ENCODE measurements at regions not wholly inside any gene's neighbourhood (a gene's known extent, or its start where the extent isn't known, plus 50 kb on each side); places are given as distances from the start of the nearest gene placed in this dataset.

DNA sequence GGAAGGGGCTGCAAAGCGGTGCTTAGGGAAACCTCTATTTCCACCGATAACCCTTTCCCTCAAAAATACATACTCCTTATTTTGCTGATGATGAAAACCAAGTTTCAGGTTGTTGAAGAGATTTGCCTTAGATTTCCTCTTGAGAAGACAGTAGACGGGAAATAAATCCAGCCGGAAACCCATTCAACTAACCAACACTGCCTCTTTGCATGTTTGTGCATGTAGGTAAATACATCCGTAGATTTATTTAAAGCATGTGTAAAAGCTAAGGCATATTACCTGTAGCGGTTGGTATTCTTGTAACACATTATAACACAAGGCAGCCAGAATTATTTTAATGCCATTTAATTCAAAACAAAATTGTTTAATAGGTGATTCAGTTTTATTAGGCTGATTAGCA lies 136.3 kb upstream of the SLC22A23 start:
- Histone ChIP-seq H3K27ac (ENCODE audit: low read depth, low read length, severe bottlenecking) (no peak overlapping the region), H3K36me3 (ENCODE audit: control insufficient read depth, insufficient read depth, low read length) (no peaks in the 10 kb centered on the region), H3K4me1 (ENCODE audit: control insufficient read depth, insufficient read depth, low read length, poor library complexity, severe bottlenecking) (no peaks in the 10 kb centered on the region), H3K9me3 (ENCODE audit: control insufficient read depth, low read length) (no peaks in the 10 kb centered on the region), H3K4me3 (ENCODE audit: extremely low read depth, insufficient read depth, low read length, poor library complexity, severe bottlenecking) (no peak overlapping the region)
- WGBS, 2 experiments (ENCODE audit: insufficient coverage in 2 of 2): 100% methylated on average over 2 of the region's 6 CpGs; no CpG with 5 or more reads in 1 of the 2 experiments

DNA sequence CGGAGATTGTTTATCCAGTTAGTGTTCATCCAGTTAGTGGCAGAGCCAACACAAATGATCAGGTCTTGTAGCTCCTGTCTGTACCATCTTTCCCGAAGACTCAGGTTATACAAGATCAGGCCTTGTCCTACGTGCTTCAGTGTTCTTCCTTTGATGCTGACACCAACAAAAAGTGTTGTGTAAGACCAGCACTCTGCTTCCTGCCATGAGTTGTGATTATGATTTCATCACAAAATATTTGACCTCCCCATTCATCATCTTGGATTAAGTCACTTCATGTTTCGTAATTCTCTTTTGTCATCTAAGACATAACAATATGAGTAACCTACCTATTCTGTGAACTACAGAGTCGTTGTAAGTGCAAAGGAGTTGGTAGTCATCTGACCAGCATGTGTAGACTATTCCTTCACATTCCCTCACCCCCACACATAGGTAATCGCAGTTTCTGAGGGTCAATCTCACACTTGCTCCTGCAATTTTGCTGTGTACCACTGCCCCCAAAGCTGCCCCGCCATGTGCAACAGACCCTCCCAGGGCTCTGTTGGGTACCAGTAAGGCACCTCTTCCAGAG lies 135.6 kb upstream of the SLC22A23 start:
- no peak overlapping the region for H3K4me3 ChIP-seq (ENCODE audit: extremely low read depth, insufficient read depth, low read length, poor library complexity, severe bottlenecking)
- H3K9me3 ChIP-seq (ENCODE audit: control insufficient read depth, low read length): peaks cover 3% of the 10 kb centered on the region
- H3K36me3 ChIP-seq (ENCODE audit: control insufficient read depth, insufficient read depth, low read length): no peaks in the 10 kb centered on the region
- no peaks in the 10 kb centered on the region for H3K4me1 ChIP-seq (ENCODE audit: control insufficient read depth, insufficient read depth, low read length, poor library complexity, severe bottlenecking)
- H3K27ac ChIP-seq (ENCODE audit: low read depth, low read length, severe bottlenecking): no peak overlapping the region
- 83 to 91% methylated on average over 4 to 6 of the region's 7 CpGs for WGBS, 2 experiments (ENCODE audit: insufficient coverage in 2 of 2)

DNA sequence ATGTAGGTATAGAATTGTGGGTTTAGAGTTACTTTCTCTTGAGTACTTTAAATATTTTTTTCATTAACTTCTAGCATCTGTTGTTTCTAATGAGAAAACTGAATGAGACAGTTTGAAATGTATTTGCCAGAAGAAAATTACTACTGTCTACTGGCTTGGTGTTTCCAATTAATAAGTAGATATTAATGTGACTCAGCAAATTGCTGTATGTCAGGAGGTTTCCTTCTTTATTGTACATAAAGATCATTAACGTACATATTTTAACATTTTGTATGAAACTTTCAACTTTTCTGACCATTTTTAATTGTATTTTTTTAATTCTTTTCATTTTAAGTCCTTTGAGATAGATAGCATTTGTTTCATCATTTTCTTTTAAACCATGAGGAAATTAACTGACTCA lies 135.1 kb upstream of the SLC22A23 start:
- no peaks in the 10 kb centered on the region for H3K36me3 ChIP-seq (ENCODE audit: control insufficient read depth, insufficient read depth, low read length)
- no CpG with 5 or more reads among the region's 1 CpG for WGBS, 2 experiments (ENCODE audit: insufficient coverage in 2 of 2)
- no peaks in the 10 kb centered on the region for H3K4me1 ChIP-seq (ENCODE audit: control insufficient read depth, insufficient read depth, low read length, poor library complexity, severe bottlenecking)
- peaks cover 7% of the 10 kb centered on the region for H3K9me3 ChIP-seq (ENCODE audit: control insufficient read depth, low read length)
- no peak overlapping the region for H3K27ac ChIP-seq (ENCODE audit: low read depth, low read length, severe bottlenecking)
- H3K4me3 ChIP-seq (ENCODE audit: extremely low read depth, insufficient read depth, low read length, poor library complexity, severe bottlenecking): no peak overlapping the region

DNA sequence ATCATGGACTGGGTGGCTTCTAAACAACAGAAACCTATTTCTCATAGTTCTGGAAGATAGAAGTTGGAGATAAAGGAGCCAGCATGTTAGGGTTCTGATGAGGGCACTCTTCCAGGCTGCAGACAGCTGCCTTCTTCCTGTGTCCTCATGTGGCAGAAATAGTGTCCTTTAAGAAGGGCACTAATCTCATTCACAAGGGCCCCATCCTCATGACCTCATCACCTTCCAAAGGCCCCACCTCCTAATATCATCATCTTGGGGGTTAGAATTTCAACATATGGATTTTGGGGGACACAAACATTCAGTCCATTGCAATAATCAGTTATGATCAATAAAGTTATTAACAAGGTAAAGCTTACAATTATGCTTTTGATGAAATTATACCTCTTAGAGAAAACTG lies 130.8 kb upstream of the SLC22A23 start:
- H3K36me3 ChIP-seq (ENCODE audit: control insufficient read depth, insufficient read depth, low read length): no peaks in the 10 kb centered on the region

DNA sequence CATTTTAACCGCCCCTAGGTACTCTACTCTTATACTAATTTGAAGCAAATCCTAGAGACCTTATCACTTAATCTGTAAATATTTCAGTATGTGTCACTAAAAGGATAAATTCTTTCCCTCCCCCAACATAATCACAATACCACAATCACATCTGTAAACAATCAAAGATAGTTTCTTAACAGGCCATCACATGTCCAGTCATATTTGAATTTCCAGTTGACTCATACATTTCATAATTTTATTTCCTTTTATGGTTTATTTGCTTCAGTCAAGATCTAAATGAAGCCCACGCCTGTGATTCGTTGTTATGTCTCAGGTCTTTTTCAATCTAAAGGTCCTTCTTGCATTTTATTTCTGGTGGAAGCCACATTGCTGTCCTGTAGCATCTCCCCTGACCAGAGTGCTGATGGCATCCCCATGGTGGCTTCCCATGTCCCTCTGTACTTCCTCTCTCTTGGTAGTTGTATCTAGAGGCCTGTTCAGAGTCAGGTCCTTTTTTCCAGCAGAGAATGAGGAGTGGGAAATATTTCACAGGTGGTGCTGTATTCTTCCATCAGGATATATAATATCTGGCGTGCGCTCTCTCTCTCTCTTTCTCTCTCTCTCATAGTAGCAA lies 128.6 kb upstream of the SLC22A23 start:
- 93 to 100% methylated on average over 4 of the region's 5 CpGs for WGBS, 2 experiments (ENCODE audit: insufficient coverage in 2 of 2)
- Histone ChIP-seq H3K9me3 (ENCODE audit: control insufficient read depth, low read length) (peaks cover 7% of the 10 kb centered on the region), H3K4me3 (ENCODE audit: extremely low read depth, insufficient read depth, low read length, poor library complexity, severe bottlenecking) (no peak overlapping the region), H3K36me3 (ENCODE audit: control insufficient read depth, insufficient read depth, low read length) (no peaks in the 10 kb centered on the region), H3K27ac (ENCODE audit: low read depth, low read length, severe bottlenecking) (no peak overlapping the region), H3K4me1 (ENCODE audit: control insufficient read depth, insufficient read depth, low read length, poor library complexity, severe bottlenecking) (no peaks in the 10 kb centered on the region)

More for the DNA sequence above, 130.8 kb upstream of the SLC22A23 start:
- Histone ChIP-seq H3K27ac (ENCODE audit: low read depth, low read length, severe bottlenecking) (no peak overlapping the region), H3K4me1 (ENCODE audit: control insufficient read depth, insufficient read depth, low read length, poor library complexity, severe bottlenecking) (no peaks in the 10 kb centered on the region), H3K4me3 (ENCODE audit: extremely low read depth, insufficient read depth, low read length, poor library complexity, severe bottlenecking) (no peak overlapping the region), H3K9me3 (ENCODE audit: control insufficient read depth, low read length) (peaks cover 7% of the 10 kb centered on the region)

DNA sequence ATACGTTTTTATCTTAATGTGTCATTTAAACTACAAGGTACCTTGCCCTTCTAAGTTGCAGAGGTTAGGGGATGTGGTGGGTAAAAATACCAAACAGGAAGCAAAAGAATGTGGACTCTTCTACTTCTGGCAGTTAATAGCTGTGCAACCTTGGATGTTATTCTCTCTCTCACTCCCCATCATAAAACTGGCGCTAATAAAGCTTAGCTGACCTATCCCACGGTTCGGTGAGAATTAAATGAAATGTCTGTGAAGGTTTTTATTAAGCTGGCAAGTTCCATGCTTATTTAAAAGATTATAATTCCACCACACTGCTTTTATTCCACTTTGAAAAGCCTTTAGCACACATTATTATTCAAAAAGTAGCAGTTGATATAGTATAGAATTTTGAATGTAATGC lies 127.8 kb upstream of the SLC22A23 start:
- H3K36me3 ChIP-seq (ENCODE audit: control insufficient read depth, insufficient read depth, low read length): no peaks in the 10 kb centered on the region
- peaks cover 7% of the 10 kb centered on the region for H3K9me3 ChIP-seq (ENCODE audit: control insufficient read depth, low read length)
- no peaks in the 10 kb centered on the region for H3K4me1 ChIP-seq (ENCODE audit: control insufficient read depth, insufficient read depth, low read length, poor library complexity, severe bottlenecking)
- WGBS, 2 experiments (ENCODE audit: insufficient coverage in 2 of 2): no CpG with 5 or more reads among the region's 4 CpGs
- no peak overlapping the region for H3K4me3 ChIP-seq (ENCODE audit: extremely low read depth, insufficient read depth, low read length, poor library complexity, severe bottlenecking)
- H3K27ac ChIP-seq (ENCODE audit: low read depth, low read length, severe bottlenecking): no peak overlapping the region

DNA sequence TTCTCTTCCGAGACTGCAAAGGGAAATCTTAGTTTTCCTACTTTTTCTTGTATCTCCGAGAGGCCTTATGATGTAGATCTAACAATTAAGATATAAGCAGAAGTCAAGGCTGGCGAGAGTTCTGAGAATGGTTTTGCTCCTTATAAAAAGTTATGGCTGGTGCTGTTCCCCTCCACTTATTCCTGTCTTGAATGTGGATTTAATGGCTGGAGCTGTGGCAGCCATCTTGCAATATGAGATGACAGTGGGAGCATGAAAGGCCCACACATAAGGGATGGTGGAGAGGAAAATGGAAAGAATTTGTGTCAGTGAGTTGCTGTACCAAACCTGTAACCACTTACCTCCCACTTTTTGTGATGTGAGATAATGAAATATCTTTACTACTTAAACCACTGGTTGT lies 124.6 kb upstream of the SLC22A23 start:
- Histone ChIP-seq H3K4me3 (ENCODE audit: extremely low read depth, insufficient read depth, low read length, poor library complexity, severe bottlenecking) (no peak overlapping the region), H3K36me3 (ENCODE audit: control insufficient read depth, insufficient read depth, low read length) (no peaks in the 10 kb centered on the region), H3K9me3 (ENCODE audit: control insufficient read depth, low read length) (no peaks in the 10 kb centered on the region), H3K4me1 (ENCODE audit: control insufficient read depth, insufficient read depth, low read length, poor library complexity, severe bottlenecking) (no peaks in the 10 kb centered on the region), H3K27ac (ENCODE audit: low read depth, low read length, severe bottlenecking) (no peak overlapping the region)
- 80 to 100% methylated on average over 1 to 2 of the region's 3 CpGs for WGBS, 2 experiments (ENCODE audit: insufficient coverage in 2 of 2)

DNA sequence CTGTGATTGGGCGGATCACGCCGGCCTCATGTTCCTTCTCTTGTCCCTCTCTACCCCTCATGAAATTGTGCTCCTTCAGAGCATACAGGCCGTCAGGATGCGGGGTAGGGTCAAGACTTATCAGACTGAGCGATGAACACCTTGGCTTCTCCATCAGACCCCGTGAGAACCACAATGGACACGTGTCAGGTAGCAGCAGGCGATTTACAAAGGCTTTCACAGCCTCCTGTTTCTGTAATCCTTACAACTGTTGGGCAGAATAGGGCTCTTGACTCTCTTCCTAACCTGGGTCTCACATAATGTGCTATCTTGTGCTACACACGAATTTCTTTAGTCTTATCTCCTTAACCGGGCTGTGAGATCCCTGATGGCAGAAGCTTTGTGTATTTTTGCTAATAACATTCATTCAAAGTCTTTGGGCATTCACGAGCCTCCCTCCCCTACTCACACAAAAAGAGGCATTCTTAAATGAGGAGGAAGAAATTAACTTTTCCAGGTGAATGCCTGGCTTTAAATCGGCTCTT lies 122.9 kb upstream of the SLC22A23 start:
- Histone ChIP-seq H3K4me1 (ENCODE audit: control insufficient read depth, insufficient read depth, low read length, poor library complexity, severe bottlenecking) (no peaks in the 10 kb centered on the region), H3K4me3 (ENCODE audit: extremely low read depth, insufficient read depth, low read length, poor library complexity, severe bottlenecking) (no peak overlapping the region), H3K27ac (ENCODE audit: low read depth, low read length, severe bottlenecking) (no peak overlapping the region), H3K36me3 (ENCODE audit: control insufficient read depth, insufficient read depth, low read length) (no peaks in the 10 kb centered on the region), H3K9me3 (ENCODE audit: control insufficient read depth, low read length) (no peaks in the 10 kb centered on the region)
- 89 to 93% methylated on average over 9 of the region's 13 CpGs for WGBS, 2 experiments (ENCODE audit: insufficient coverage in 2 of 2)

DNA sequence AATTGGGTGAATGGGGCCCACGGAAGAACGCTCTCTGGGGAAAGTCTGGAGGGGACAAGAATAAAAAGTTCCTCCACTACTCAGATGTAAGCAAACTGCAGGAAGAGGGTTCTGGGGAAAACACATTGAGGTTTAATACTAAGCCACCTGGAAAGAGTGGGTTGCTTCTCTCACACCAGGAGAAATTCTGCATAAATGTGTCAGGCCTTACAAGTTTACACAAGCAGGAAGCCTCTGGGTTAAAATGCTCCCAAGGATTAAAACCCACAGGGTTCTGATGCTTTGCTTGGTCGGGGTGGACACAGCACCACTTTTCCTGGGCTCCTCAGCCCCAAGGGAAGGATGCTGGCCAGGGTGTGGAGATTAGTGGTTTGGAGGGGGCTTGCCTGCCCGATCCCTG lies 122.1 kb upstream of the SLC22A23 start:
- 80 to 93% methylated on average over 2 to 3 of the region's 4 CpGs for WGBS, 2 experiments (ENCODE audit: insufficient coverage in 2 of 2)
- Histone ChIP-seq H3K27ac (ENCODE audit: low read depth, low read length, severe bottlenecking) (no peak overlapping the region), H3K4me3 (ENCODE audit: extremely low read depth, insufficient read depth, low read length, poor library complexity, severe bottlenecking) (no peak overlapping the region), H3K9me3 (ENCODE audit: control insufficient read depth, low read length) (no peaks in the 10 kb centered on the region), H3K4me1 (ENCODE audit: control insufficient read depth, insufficient read depth, low read length, poor library complexity, severe bottlenecking) (no peaks in the 10 kb centered on the region), H3K36me3 (ENCODE audit: control insufficient read depth, insufficient read depth, low read length) (no peaks in the 10 kb centered on the region)

DNA sequence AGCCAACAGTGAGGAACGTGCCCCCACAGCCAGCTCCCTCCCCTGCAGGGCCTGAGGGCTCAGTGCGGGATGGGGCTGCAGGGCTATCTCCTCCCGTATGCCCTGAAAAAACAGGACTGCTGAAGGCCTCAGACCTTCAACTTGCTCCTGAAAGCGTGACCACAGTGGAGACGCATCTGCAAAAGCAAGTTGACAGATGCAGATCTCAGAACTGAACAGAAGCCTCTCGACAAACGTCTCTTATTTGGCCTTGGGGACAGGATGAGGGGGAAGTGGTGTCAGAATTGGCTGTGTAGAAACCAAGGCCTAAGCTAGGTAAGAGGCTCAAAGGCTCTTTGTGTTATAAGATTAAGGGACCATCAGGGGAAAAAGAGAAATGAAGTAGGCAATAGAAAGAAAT lies 120.7 kb upstream of the SLC22A23 start:
- Histone ChIP-seq H3K27ac (ENCODE audit: low read depth, low read length, severe bottlenecking) (no peak overlapping the region), H3K36me3 (ENCODE audit: control insufficient read depth, insufficient read depth, low read length) (no peaks in the 10 kb centered on the region), H3K9me3 (ENCODE audit: control insufficient read depth, low read length) (no peaks in the 10 kb centered on the region), H3K4me3 (ENCODE audit: extremely low read depth, insufficient read depth, low read length, poor library complexity, severe bottlenecking) (no peak overlapping the region), H3K4me1 (ENCODE audit: control insufficient read depth, insufficient read depth, low read length, poor library complexity, severe bottlenecking) (no peaks in the 10 kb centered on the region)
- 83 to 86% methylated on average over 7 of the region's 7 CpGs for WGBS, 2 experiments (ENCODE audit: insufficient coverage in 2 of 2)

DNA sequence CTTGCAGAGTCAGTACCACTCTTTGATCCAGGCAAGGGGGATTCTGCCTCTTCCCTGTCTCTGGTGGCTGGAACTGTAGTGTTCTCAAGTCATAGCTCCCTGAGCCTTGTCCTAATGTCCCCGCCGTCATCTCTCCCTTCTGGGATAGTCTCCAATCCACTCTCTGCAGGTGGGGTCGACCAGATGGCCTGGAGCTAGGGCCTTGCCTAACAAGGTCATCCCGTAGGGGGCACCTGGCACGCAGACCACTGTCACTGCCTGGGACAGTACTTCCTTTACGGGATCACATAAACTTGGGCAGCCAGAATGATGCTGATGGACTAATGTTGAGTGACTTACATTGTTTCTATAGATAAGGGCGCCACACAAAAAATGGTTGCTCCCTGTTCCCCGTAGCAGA lies 118.9 kb upstream of the SLC22A23 start:
- H3K36me3 ChIP-seq (ENCODE audit: control insufficient read depth, insufficient read depth, low read length): no peaks in the 10 kb centered on the region
- WGBS, 2 experiments (ENCODE audit: insufficient coverage in 2 of 2): 80 to 89% methylated on average over 5 to 7 of the region's 8 CpGs
- no peak overlapping the region for H3K4me3 ChIP-seq (ENCODE audit: extremely low read depth, insufficient read depth, low read length, poor library complexity, severe bottlenecking)

More for the DNA sequence above, 118.9 kb upstream of the SLC22A23 start:
- Histone ChIP-seq H3K9me3 (ENCODE audit: control insufficient read depth, low read length) (no peaks in the 10 kb centered on the region), H3K4me1 (ENCODE audit: control insufficient read depth, insufficient read depth, low read length, poor library complexity, severe bottlenecking) (no peaks in the 10 kb centered on the region), H3K27ac (ENCODE audit: low read depth, low read length, severe bottlenecking) (no peak overlapping the region)

Data from mesodermal cell (in vitro differentiated cells).